ENCODE measurements at regions not wholly inside any gene's neighbourhood (a gene's known extent, or its start where the extent isn't known, plus 50 kb on each side); places are given as distances from the start of the nearest gene placed in this dataset.

DNA sequence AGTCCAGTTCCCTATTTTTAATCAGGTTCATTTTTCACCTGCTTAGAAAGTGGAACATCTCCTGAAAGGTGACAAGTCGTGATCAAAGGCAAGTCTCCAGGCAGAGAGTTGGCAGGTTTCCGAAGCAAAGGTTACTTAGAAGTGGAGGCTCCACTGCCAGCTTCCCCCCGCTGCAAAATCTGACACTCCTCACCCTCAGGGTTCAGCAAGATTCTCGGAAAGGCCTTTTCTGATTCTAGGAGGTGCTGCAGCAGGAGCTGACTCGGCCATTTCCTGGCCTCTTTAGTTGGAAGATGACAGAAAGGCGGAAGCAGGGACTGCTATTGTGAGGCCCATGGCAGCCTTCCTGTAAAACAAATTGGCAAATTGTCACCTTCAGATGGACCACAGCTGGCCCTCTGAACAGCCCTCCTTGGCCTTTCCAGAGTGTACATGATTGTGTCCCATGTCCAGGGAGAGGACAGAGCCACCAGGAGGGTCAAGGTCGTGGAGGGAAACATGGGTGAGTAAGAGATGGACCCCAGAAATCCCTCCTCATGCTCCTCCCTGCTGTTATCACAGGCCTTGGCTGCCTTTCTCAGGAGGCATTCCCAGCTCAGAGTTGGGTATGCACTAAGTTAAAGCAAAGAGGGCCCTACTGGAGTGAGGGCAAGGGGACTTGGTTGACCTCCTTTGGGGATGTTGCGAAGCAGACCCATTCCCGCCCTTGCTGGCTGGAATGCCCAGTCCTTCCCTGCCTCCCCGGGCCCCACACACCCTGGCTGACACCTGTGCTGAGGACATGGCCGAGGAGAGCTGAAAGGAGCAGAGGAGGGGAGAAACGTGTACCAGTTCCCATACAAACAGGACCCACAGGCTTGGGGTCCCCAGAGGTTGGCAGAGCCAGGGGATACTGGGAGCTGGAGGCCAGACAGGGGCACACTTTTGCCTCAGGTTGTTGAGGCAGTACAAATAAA lies 115.5 kb upstream of the IRF2BP2 start:
- DNase-seq = peak; percentile 72

DNA sequence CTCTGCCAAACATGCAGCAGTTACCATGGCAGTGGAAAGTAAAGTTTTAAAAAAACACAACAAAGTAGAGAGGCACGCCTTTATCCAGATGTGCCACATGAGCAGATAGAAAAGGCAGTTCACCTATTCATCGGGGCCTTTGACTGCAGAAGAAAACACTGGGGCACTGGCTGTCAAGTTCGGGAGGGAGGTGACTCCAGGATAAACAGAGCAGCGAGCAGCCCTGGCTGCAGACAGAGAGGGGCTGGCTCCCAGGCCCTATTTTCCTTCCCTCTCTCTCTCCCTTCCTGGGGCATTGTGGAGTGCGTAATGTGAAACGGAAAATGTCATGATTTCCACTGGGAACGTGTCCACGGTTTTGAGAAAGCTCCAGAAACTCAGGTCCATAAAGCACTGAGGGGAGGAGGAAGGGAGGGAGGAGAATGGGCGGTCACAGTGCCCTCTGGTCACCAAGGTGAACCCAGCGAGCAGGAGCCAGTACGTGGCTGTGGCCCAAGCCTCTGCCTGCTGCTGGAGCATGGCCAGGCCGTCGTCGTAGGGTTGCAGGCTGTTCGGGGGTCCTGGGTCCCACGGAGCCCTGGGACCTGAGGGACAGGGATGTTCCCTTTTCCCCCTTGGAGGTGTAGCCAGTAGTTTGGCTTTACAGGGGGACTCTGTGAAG lies 114.7 kb upstream of the IRF2BP2 start:
- no peak for DNase-seq

DNA sequence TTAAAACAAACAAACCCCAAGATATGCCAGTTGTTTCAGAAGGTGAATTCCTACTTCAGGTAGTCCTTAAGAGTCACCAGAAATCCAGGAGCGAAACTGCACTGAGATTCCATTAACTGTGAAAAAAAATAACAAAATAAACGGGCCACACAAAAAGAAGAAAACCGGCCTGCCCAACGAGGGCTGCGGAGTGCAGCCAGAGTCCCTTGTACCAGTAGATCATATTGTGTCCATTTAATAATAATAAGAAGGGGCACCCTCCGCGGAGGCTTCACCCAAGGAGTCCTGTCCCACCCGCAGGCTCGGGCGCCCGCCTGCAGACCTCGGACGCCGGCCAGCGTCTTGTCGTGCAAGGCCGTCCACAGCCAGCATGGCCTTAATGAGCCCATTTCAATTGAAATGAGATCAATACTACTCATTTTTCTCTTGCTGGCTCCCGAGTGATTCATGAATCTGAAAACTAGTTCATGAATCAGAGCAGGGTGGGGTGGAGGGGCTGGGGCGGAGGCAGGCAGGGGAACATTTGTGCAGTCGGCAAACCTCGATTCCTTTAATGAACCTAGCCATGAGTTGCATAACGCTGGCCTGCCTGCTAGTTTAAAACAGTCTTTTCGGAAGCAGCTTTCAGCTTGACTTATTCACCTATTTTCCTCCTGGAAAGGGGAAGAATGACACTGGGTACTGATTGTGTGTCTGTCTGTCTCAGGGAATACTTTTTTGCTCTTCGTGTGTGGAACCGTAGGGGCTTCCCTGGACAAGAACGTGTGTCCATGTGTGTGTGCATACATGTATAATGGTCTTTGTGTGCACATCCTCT lies 113.1 kb upstream of the IRF2BP2 start:
- DNase-seq = no peak

- DNase-seq = peak; percentile 51
Measured at GRCh38 chr1:234722270-234722704, 112.3 kb upstream of the IRF2BP2 start.

GRCh38 chr1:234721476-234722269 lies 111.7 kb upstream of the IRF2BP2 start:
- no peak for DNase-seq

- no peak for DNase-seq
Measured at GRCh38 chr1:234720709-234721441, 110.9 kb upstream of the IRF2BP2 start.

DNA sequence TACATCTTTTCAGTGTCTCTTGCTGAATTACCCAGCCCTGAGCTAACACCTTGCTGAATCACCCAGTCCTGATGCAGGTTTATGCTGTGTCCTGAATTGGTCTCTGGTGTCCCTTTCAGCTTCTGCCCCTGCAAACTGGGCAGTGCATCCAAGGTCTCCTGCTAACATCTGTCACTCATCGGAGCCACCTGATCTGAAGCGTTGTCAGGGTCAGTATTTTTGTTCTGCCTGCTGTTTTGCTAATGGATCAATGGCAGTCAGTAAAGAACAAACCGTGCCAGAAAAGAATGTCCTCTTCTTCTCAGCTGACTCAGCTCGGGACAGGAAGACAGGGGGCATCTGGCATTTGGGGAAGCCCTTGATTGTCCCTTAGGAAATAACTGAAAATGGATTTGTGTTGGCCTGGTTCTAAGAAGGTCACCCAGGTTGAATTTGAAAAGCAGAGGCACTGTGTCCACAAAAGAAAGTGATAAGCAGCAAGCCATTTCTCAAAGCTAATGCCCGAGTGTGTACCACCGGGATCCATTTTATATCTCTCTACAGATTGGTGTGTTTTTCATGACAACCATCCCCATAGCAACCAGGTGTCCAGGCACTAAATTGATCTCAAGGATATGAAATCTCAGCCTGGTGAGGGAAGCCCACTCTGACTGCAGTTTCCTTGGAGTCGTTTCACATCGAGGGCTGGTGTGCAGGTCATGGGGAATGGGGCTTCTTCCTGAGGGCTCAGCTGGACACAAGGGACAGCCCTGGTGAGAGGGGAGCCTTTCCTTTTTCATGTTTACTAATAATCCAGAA lies 109.7 kb upstream of the IRF2BP2 start:
- peak; percentile 49 for DNase-seq

- no peak for DNase-seq
Measured at GRCh38 chr1:234718496-234719453, 108.8 kb upstream of the IRF2BP2 start.

- no peak for DNase-seq
Measured at GRCh38 chr1:234716908-234717375, 107.0 kb upstream of the IRF2BP2 start.

DNA sequence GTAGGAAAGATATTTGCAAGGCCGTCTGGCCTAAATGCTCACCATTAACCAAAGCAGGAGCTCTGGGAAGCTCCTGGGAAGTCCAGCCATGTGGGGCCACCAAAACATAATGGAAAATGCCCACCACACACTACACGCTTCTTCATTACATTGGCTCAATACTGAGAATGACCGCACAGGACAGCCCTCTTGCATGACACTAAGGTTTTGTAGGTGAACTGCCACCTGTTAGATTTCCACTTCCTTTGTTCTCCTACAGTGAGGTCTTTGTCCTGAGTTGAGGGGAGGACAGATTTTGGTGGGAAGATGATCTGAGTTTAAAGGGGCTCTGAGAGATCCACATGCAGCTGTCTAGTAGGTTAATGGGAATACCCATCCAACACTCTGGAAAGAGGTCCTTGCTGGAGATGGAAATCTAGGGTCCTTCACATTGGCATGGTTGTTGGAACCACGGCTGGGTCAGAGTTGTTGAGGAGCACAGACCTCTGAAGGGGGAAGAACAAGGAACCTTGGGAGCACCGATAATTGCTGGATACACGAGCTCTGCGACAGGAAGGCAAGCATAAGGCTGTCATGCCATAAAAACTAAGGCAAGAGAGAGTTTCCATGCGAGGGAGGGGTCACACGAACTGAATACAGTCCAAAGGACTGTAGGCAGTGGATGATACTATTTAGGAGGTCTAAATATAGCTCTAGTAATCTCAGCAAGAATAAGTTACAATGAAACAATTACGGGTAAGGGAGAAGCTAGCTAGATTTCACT lies 105.5 kb upstream of the IRF2BP2 start:
- no peak for DNase-seq

DNA sequence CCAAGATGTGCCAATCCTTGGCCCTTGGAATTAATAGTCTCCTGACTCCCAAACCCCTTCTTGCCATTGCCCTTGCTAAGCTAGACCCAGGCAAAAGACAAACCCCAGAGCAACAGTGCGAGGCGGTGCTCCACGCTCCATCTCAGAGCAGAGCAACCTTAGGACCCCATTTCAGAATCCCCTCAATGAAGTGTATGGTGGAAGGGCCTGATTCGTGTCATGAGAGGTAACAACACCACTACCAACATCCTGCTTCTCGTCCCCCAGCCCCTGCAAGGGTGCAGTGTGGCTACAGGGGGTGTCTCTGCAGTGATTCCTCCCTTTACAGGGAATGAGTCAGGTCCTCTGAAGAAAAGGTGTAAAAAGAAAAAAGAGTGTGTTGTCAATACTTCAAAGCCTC lies 103.9 kb upstream of the IRF2BP2 start:
- no peak for DNase-seq

DNA sequence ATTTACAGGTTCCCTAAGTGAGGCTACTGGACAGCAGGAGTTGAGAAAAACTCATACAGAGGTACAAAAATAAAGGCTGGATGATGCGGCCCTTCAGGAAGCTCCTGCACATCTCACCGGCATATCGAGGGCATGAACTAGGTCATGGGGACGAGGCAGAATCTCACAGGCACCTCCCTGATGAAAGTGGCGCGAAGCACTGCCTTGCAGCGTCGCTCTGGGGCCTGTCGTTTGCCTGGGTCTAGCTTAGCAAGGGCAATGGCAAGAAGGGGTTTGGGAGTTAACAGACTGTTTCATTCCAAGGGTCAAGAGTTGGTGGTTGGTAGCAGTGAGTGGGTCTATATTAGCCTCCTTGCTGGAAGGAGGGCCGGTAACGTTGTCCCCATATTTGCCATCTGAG lies 103.5 kb upstream of the IRF2BP2 start:
- DNase-seq = no peak

- DNase-seq = no peak
Measured at GRCh38 chr1:234712891-234713305, 102.9 kb upstream of the IRF2BP2 start.

DNA sequence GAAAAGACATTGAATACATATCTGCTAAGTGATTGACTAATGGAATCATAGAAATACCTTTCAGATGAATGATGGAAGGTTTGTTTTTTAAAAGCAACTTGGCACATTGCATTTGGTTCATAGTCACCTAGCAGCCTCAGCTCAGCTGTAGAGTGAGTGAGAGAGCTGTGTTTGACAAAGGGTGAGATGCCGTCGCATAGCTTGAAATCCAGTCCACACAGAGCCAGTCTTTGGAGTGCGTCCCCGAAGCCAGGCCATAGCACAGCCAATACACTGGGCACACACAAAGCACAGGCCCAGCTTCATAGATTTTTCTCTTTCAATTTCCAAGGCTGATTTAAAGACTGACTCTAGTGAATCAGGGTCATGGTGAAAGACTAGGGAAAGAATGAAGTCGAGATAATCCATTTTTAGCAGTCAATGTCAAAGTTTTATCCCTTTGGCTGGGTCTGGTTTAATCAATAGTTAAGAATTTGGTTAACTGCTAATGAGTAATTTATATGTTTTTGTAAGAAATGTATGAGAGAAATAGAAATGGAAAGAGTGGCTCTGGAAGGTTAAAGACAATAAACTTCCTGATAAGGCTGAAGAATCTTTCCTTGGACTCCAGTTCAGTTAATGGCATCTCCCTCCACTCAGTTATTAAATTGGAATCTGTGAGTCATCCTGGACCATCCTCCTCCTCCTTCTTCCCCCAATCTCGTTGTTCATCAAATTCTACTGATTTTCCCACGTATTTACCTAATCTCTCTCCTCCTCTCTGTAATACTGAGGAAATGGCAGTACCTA lies 101.2 kb upstream of the IRF2BP2 start:
- no peak for DNase-seq

GRCh38 chr1:234710381-234710780 lies 100.4 kb upstream of the IRF2BP2 start:
- peak; percentile 43 for DNase-seq

DNA sequence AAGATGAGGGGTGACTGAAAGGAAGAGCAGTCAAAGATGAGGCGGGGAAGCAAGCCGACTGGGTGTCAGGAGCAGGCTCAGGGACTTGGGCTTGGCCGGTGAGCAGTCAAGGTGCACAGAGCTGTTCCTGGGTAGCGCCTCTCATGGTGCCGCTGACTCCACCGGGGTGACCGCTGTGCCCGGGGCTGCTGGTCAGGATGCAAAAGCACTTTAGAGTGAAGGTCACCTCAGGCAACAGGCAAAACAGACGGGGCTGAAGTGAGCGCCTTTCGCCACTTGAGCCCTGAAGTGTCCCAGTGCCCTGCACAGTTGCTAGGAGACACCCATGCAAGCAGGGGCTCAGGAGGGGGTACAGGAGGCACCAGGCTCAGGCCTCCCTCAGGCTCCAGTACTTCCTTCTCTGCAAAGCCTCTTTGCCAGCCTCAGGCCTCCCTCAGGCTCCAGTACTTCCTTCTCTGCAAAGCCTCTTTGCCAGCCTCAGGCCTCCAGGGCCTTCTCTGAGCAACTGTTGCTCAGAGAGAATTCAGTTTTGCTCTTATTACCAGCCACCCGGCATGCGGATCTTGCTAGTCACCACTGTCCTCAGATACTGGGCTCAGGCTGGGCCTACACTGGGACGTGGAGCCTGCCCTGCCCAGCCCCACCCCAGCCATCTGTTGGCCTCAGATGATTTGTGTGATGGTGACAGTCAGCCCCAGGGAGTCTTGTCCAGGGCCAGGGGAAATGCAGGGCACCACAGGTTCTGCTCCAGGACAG lies 99.7 kb upstream of the IRF2BP2 start:
- DNase-seq = peak; percentile 87

All from NCI-H69 (cell line).